Activated T-cell treated with anti-CD3 and anti-CD28 coated beads, Interleukin-2, amount 50 U/mL, for 1 hour (primary cell): ENCODE measurements at regions not wholly inside any gene's neighbourhood (a gene's known extent, or its start where the extent isn't known, plus 50 kb on each side); places are given as distances from the start of the nearest gene placed in this dataset.

Experiments
- DNase-seq: peaks from one replicate; pipeline ENCODE4 v3.0.0-alpha.2; 2020

DNA sequence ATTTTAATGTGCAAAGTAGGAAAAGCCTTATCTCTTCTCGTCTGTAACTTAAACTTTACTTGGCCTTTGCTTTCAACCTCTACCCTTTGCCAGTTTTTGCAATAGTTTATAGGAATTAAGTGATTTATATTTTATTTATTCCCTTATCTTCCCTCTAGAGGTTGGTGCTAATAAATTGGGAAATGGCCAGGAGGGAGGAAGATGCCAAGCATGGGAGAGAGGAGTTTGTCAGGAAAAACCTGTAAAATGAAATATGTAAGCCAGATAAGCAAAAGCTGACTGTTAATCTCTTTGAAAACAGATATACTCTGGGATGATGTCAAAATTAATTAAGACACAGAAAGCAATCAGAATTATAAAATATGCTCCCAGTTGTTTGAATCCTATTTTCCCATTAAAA, 484.5 kb downstream of the NR2F1-AS1 start:
- no peak for DNase-seq

GRCh38 chr5:93092349-93093105, 488.5 kb downstream of the NR2F1-AS1 start:
- no peak for DNase-seq

DNA sequence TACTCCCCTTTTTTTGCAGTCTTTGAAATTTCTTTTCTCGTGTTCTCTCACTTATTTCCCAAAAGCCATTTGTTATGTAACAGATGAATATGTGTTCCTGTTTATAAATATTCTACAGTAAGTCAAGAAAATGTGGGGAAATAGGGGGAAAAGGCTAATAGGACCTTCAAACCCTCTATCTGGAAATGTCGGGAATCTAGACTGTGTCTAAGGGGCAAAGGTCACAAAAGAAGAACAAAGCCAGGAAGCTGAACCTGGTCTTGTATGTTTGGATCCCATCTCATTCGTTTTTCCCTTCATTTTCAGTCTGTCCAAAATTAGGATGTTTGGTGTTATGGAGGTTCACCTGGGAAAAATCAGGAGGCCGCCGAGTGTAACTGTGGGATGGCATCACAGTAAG, 490.3 kb downstream of the NR2F1-AS1 start:
- DNase-seq = no peak

- no peak for DNase-seq
Measured at GRCh38 chr5:93088592-93089389, 492.2 kb downstream of the NR2F1-AS1 start.

DNA sequence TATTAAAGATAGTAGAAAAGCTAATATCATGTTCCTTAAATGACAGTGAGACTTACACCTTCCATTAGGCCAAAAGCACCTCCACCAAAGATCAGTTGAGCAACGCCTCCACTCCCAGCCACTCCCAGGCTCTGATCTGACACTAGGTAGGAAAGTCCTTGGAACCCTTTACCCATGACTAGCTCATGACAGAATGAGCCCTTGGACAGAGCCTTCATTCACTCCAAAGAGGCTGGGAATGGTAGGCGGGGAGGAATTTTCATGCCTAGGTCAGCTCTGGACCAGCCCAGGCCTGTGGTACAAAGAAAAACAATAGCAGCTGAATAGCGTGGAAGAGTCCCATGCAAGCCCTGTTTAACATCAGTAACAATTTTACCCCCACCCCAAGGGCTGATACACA, 493.7 kb downstream of the NR2F1-AS1 start:
- DNase-seq = no peak

GRCh38 chr5:93082981-93083380, 498.0 kb downstream of the NR2F1-AS1 start:
- no peak for DNase-seq

- DNase-seq = no peak
Measured at GRCh38 chr5:93079046-93079445, 502.0 kb downstream of the NR2F1-AS1 start.

DNA sequence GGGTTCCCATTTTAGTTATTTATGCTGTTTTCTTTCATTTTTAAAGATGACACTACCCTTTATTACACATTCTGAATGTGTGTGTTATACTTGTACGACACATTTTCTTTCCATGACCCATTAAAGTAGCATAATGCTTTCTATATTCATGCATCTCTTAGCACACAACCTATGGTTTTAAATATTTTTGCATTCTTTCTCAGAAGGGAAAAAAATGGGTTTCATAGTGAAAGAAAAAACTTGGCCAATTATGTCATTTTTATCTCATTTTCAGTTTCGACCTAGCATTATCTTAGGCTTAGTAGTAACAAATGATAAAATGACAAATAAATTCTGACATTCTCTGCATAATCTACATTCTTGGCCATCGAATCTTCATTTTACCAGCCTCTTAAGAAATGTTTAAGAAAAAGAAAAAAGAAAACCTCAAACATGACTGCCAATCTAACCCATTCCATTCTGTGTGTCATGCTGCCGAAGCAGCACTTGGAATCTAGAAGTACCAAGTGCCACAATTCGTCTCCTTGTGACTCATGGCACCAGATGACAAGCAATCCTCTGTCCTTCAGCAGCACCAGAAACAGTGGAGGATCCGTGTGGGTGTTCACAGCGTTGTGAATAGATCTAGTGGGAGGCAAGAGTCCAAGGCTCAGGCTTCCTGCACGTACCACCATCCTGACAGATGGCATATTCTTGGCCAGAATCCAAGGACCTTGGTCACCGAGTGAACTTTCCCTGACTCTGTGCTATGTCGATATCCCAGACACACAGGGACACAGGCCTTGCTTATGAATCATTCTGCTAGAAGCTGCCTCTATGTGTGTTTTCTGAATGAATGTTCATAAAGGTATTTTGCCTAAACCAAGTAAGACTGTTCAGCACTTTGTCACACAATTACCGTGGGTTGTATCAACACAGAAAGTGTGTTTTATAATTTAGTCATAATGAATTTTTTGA, 502.7 kb downstream of the NR2F1-AS1 start:
- no peak for DNase-seq

DNA sequence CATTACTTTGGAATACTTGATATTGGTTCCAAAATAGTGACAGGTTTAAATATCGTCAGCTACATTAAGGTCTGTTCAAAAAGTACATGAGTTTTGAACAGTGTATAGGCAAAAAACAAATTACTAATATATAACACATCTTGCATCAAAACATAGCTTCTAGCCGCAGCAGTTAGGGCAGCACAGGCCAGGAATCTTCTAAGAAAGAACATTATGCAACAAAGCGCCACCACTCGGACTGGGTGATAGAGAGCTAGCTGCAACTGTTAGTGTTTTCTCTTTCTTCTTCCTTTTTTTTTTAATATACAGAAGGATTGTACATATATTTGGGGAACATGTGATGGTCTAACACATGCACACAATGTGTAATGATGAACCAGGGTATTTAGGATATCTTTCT, 504.5 kb downstream of the NR2F1-AS1 start:
- DNase-seq = no peak

DNA sequence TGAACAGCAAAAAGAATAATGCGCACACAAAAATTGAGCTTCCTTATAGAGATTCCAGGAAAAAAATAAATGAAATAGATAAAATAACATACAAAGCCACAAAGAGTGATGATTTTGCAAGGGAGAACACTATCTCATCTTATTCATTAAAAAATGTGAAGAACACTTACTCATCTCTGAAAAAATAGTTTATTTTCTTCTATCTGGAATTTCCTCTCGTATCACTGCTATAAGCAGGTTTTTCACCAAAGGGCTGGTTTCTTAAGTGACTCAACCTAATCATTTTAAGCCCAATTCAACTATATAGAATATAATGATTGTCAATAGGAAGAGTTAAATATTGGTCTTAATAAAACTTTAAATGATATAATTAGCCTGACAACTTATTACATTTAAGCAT, 504.9 kb downstream of the NR2F1-AS1 start:
- no peak for DNase-seq

- no peak for DNase-seq
Measured at GRCh38 chr5:93073547-93073946, 507.5 kb downstream of the NR2F1-AS1 start.

- DNase-seq = no peak
Measured at GRCh38 chr5:93072831-93073459, 508.1 kb downstream of the NR2F1-AS1 start.

DNA sequence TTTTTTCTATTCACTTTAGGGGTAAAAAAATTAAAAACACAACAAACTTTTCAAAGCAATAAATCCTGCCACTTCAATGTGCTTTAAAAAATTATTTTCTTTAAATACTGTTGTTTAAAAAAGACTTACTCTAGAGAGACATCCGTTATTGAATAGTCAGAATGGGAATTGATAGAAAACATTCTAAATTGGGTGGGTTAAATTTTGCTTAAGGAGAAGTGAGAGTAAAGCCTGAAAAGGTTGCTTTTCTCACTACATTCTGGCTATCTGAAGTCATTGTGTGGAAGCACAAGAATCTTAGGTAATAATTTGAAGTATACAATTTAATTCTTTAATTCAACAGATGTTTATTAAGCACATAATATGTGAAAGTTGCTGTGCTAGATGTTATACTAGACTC, 509.3 kb downstream of the NR2F1-AS1 start:
- no peak for DNase-seq

GRCh38 chr5:93070938-93071337, 510.1 kb downstream of the NR2F1-AS1 start:
- DNase-seq = no peak

DNA sequence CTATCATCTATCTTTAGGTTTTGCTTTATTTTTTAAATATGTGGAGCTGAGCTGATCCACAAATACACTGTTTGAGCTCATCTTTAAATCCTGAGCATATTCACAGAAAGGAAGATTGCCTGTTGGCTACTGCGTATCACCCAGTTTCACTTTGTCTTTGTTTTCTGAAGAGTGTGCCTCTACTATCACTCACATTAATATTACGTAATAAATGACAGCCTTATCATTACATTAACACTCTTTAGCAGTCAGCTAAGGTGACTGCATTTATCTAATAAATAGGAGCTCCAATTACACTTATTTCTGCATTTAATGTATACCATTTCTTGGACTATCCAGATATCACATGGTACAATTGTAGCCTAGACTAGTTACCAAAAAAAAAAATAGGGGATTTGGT, 511.7 kb downstream of the NR2F1-AS1 start:
- no peak for DNase-seq

DNA sequence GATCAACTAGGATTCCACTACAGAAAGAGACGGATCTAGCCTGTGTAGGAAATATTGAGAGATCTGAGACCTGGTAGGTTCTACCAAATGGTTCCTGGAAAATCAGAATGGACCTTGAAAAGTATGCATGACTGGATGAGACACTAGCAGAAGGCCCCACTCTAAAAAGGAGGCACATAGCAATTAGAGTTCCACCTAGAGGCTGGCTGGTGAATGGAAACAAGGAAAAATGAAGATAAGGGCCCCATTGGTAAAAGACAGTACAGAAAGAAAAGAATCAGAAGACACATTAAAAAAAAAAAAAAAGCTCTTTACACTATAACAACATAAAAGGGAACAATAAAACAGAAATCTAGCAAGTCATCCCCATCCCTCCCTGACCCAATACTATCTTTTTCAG, 518.5 kb downstream of the NR2F1-AS1 start:
- no peak for DNase-seq

- no peak for DNase-seq
Measured at GRCh38 chr5:93058309-93058708, 522.7 kb downstream of the NR2F1-AS1 start.

GRCh38 chr5:93057311-93057710, 523.7 kb downstream of the NR2F1-AS1 start:
- no peak for DNase-seq

GRCh38 chr5:93055971-93056370, 525.0 kb downstream of the NR2F1-AS1 start:
- no peak for DNase-seq

- no peak for DNase-seq
Measured at GRCh38 chr5:93055561-93055960, 525.5 kb downstream of the NR2F1-AS1 start.

GRCh38 chr5:93054424-93055163, 526.4 kb downstream of the NR2F1-AS1 start:
- no peak for DNase-seq

DNA sequence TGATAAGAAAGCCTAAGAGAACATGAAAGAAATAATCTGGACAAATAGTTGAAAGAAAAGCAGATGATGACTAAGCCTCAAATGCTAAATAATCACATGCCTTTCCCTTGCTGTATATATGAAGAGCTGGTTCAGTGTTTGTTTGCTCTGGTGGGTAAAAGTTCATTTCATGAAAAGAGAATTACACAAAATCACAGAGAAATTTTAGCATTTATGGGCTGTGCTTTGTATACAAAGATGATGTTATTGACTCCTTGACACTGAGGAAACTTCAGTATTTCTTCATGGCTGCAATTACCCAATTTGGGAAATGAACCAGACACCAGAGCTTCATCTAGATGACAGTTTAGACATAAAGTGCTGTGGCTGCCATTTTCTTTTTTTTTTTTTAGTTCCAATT, 527.2 kb downstream of the NR2F1-AS1 start:
- DNase-seq = no peak
